Vagina (tissue), 2 donors: ENCODE measurements at regions not wholly inside any gene's neighbourhood (a gene's known extent, or its start where the extent isn't known, plus 50 kb on each side); places are given as distances from the start of the nearest gene placed in this dataset.
"Not testable (repeated sequence)": the region's sequence is repeated elsewhere in the genome, so short reads cannot be mapped to it uniquely, and the experiment has no call there.

Experiments used
- DNase-seq, 2 donors: peaks; one replicate each; pipeline ENCODE4 v3.0.0-alpha.2; 2017; ENCODE audit errors: extremely low spot score in 2 of 2
- H3K27ac ChIP-seq: fragments of 200-600 bp; sonication (generic); one replicate; pipeline ENCODE4 v1.5.1; 2019
- H3K27me3 ChIP-seq: fragments of 200-600 bp; sonication (generic); one replicate; pipeline ENCODE4 v1.5.1; 2019
- H3K36me3 ChIP-seq, 2 donors: fragments of 200-600 bp; sonication (generic); one replicate each; pipeline ENCODE4 v1.5.1; 2017 to 2019
- H3K4me1 ChIP-seq: fragments of 200-600 bp; sonication (generic); one replicate; pipeline ENCODE4 v1.5.1; 2019
- H3K4me3 ChIP-seq, 2 donors: fragments of 200-600 bp; sonication (generic); 1 replicate in 1 of 2; 2 replicates in 1 of 2; pipeline ENCODE4 v1.5.1; 2016 to 2019
- H3K9me3 ChIP-seq: fragments of 200-600 bp; sonication (generic); one replicate; pipeline ENCODE4 v1.5.1; 2019
- CTCF ChIP-seq, 3 experiments: fragments of 450-650 bp in 2 of 3; fragments of 200-600 bp in 1 of 3; sonication (generic) in 1 of 3; IDR thresholded peaks; one replicate each; pipeline ENCODE4 v1.5.1; 2017 to 2019; ENCODE audit warnings: antibody characterized with exemption in 3 of 3, mild to moderate bottlenecking in 2 of 3, moderate library complexity in 2 of 3
- POLR2A ChIP-seq, 2 donors: fragments of 450-650 bp; IDR thresholded peaks; one replicate each; pipeline ENCODE4 v1.6.1; 2017; ENCODE audit warnings: antibody characterized with exemption in 2 of 2, mild to moderate bottlenecking in 2 of 2, moderate library complexity in 2 of 2
- POLR2AphosphoS5 ChIP-seq, 2 donors: sonication (generic); formaldehyde crosslinking; IDR thresholded peaks; one replicate each; pipeline ENCODE4 v1.9.0; 2017; ENCODE audit warnings: antibody characterized with exemption in 2 of 2, mild to moderate bottlenecking in 2 of 2, low read depth in 1 of 2; ENCODE audit not compliant: insufficient read depth in 1 of 2
- intact Hi-C: fragments of 100-400 bp; cut with DNase I; formaldehyde crosslinking; loops from one replicate; pipeline ENCODE4 v1.15.1; 2023

DNA sequence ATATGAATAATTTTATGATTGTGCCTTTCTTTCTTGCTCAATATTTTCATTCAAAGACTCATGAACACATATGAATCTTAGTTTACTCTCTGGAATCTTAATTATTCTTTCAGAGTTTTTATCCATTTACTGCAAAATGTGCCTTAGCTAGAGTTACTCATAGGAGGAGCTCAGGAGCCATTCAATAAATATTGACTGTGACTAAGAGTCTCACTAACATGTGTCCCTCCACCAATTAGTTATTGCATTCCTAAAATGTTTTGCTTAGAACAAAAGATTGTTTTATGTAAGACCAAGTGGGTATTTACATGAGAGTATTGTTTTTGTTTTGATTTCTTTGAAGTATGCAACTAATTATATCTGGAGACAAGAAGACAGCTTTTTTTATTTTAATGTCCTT is 218.4 kb upstream of the MAST4 start:
- H3K9me3 ChIP-seq: no peaks in the 10 kb centered on the region
- H3K4me3 ChIP-seq: no peak overlapping the region
- no peaks in the 10 kb centered on the region for H3K36me3 ChIP-seq
- no peaks in the 10 kb centered on the region for H3K4me1 ChIP-seq
- TF ChIP-seq POLR2AphosphoS5 (IDR thresholded peaks at IDR 0.05; ENCODE audit: insufficient read depth in 1 of 2, low read depth in 1 of 2): no peak
- no peak for TF ChIP-seq CTCF (IDR thresholded peaks at IDR 0.05)
- TF ChIP-seq POLR2A (IDR thresholded peaks at IDR 0.05): no peak
- H3K27me3 ChIP-seq: no peaks in the 10 kb centered on the region
- no peak for DNase-seq
- H3K27ac ChIP-seq: no peak overlapping the region
- intact Hi-C loops: no loop called here

DNA sequence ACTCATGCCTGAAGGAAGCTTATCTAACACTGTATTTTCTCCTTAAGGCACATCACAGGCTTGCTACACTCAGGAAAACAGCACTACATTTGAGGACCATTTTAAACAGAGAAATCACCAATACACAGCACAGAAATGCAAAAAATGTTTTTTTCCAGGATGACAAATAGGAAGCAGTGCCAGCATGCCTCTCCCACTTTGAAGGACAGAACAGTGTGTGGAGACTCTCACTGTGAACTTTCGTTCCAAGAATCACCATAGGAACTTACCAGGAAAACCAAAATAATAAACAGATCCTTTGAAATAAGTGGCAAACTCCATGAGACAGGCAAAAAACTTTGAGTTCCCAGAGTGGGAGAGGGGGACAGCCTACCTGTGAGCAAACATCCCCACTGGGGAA is 217.8 kb upstream of the MAST4 start:
- Histone ChIP-seq H3K4me1 (no peaks in the 10 kb centered on the region), H3K27ac (no peak overlapping the region), H3K4me3 (no peak overlapping the region), H3K27me3 (no peaks in the 10 kb centered on the region), H3K9me3 (no peaks in the 10 kb centered on the region), H3K36me3 (no peaks in the 10 kb centered on the region)
- no peak for TF ChIP-seq POLR2AphosphoS5 (IDR thresholded peaks at IDR 0.05; ENCODE audit: insufficient read depth in 1 of 2, low read depth in 1 of 2)
- no peak for TF ChIP-seq POLR2A (IDR thresholded peaks at IDR 0.05)
- TF ChIP-seq CTCF (IDR thresholded peaks at IDR 0.05): no peak
- intact Hi-C loops: no loop called here
- DNase-seq: no peak

DNA sequence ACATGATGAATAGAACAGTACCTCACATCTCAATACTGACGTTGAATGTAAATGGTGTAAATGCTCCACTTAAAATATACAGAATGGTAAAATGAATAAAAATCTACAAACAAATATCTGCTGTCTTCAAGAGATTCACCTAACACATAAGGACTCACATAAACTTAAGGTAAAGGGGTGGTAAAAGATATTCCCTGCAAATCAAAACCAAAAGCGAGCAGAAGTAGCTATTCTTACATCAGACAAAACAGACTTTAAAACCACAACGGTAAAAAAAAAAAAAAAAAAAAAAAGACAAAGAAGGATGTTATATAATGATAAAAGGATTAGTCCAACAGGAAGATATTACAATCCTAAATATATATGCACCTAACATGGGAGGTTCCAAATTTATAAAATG is 214.0 kb upstream of the MAST4 start:
- TF ChIP-seq CTCF (IDR thresholded peaks at IDR 0.05) (no peak), POLR2AphosphoS5 (IDR thresholded peaks at IDR 0.05; ENCODE audit: insufficient read depth in 1 of 2, low read depth in 1 of 2) (no peak), POLR2A (IDR thresholded peaks at IDR 0.05) (no peak)
- H3K9me3 ChIP-seq: no peaks in the 10 kb centered on the region
- intact Hi-C loops: no loop called here

GRCh38 chr5:66405145-66405544 is 191.0 kb upstream of the MAST4 start:
- H3K27ac ChIP-seq, H3K4me1 ChIP-seq, H3K27me3 ChIP-seq, DNase-seq, intact Hi-C loops, H3K9me3 ChIP-seq, H3K36me3 ChIP-seq, H3K4me3 ChIP-seq: not testable (repeated sequence)

More for the DNA sequence above, 214.0 kb upstream of the MAST4 start:
- no peaks in the 10 kb centered on the region for H3K36me3 ChIP-seq
- no peak overlapping the region for H3K27ac ChIP-seq
- no peak for DNase-seq
- no peak overlapping the region for H3K4me3 ChIP-seq
- H3K27me3 ChIP-seq: no peaks in the 10 kb centered on the region
- H3K4me1 ChIP-seq: no peaks in the 10 kb centered on the region

DNA sequence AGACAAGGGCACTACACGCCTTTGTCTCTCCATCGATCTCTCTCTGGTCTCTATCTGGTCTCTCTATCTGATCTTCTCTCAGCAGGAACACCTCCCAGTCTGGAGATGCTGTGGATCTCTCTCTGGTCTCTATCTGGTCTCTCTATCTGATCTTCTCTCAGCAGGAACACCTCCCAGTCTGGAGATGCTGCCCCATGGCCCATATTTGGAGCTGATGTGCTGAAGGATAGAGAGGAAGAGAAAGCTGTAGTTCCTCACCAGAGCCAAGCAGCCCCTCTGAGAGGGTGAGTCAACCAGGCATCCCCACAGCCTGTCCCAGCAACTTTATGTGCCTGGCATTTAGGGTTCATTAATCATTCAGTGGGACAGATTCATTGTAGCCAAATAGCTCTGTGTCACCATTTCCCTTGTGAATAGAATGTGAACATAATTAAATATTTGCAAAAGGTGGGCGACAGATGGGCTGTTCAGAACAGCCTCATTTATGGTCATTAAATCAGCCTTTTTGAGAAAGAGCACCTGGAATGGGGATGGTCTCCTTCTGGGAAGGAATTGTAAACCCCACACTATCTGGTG is 189.3 kb upstream of the MAST4 start:
- intact Hi-C loops: no loop called here
- no peak for DNase-seq

More for the DNA sequence above, 189.3 kb upstream of the MAST4 start:
- Histone ChIP-seq H3K9me3 (no peaks in the 10 kb centered on the region), H3K4me3 (no peak overlapping the region), H3K27me3 (no peaks in the 10 kb centered on the region), H3K36me3 (no peaks in the 10 kb centered on the region), H3K27ac (no peak overlapping the region), H3K4me1 (no peaks in the 10 kb centered on the region)
- no peak for TF ChIP-seq POLR2A (IDR thresholded peaks at IDR 0.05)
- TF ChIP-seq CTCF (IDR thresholded peaks at IDR 0.05): no peak
- TF ChIP-seq POLR2AphosphoS5 (IDR thresholded peaks at IDR 0.05; ENCODE audit: insufficient read depth in 1 of 2, low read depth in 1 of 2): no peak
